Mucosa of stomach (tissue), 1 donor: ENCODE measurements at regions not wholly inside any gene's neighbourhood (a gene's known extent, or its start where the extent isn't known, plus 50 kb on each side); places are given as distances from the start of the nearest gene placed in this dataset.

ENCODE experiments used
- H3K27me3 ChIP-seq: one replicate; pipeline ENCODE4 v1.7.0; 2013; ENCODE audit warnings: mild to moderate bottlenecking, low read length; ENCODE audit not compliant: control insufficient read depth, insufficient read depth
- H3K36me3 ChIP-seq: one replicate; pipeline ENCODE4 v1.7.0; 2013; ENCODE audit warnings: low read length; ENCODE audit not compliant: control insufficient read depth, insufficient read depth
- H3K4me1 ChIP-seq: one replicate; pipeline ENCODE4 v1.7.0; 2013; ENCODE audit warnings: mild to moderate bottlenecking, low read length; ENCODE audit not compliant: control insufficient read depth, insufficient read depth
- H3K4me3 ChIP-seq: one replicate; pipeline ENCODE4 v1.7.0; 2013; ENCODE audit warnings: low read length
- H3K9ac ChIP-seq: one replicate; pipeline ENCODE4 v1.7.0; 2013; ENCODE audit warnings: mild to moderate bottlenecking, low read length, moderate library complexity
- H3K9me3 ChIP-seq: one replicate; pipeline ENCODE4 v1.7.0; 2013; ENCODE audit warnings: mild to moderate bottlenecking, low read length, moderate library complexity; ENCODE audit not compliant: control insufficient read depth
- donor health status: Pancreatic carcinoma.

DNA sequence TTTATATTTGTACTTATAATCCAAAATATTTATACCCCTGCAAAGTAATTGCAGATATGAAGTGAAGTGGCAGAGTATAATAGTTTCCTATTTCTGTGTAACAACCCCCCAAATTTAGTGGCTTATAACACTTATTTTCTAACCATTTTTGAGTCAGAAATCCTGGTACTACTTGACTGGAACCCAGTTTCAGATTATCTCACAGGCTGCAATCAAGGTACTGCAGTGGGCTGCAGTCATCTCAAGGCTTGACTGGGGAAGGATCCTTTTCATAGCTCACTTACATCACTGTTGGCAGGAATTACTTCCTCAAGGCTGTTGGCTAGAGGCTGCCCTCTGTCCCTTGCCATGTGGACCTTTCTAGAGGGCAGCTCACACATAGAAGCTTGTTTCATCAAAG is 558.2 kb upstream of the PKDCC start:
- no peak overlapping the region for H3K9ac ChIP-seq
- H3K4me1 ChIP-seq, result no peaks in the 10 kb centered on the region
- no peaks in the 10 kb centered on the region for H3K36me3 ChIP-seq
- H3K4me3 ChIP-seq, result no peak overlapping the region
- H3K9me3 ChIP-seq, result no peaks in the 10 kb centered on the region
- H3K27me3 ChIP-seq, result no peaks in the 10 kb centered on the region

DNA sequence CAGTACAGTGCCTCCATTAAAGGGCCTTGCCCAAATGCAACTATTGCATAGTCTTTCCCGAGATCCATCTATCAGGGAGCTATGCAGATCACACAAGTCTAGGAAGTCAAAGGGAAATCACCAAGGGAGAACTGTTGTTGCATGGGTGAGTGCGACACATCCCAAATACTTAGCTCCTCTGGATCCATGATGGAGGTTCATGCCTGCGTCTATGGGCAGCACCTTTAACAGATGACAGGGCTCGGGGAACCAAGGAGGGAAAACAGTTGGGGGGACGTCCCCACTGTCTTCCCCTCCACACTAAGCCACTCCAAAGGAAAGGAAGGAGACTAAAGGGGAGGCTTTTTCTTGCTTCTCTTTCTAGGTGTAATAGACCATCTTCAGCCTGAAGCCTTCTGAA is 552.8 kb upstream of the PKDCC start:
- Histone ChIP-seq H3K36me3 (no peaks in the 10 kb centered on the region), H3K9me3 (peaks cover 18% of the 10 kb centered on the region), H3K27me3 (no peaks in the 10 kb centered on the region), H3K9ac (no peak overlapping the region), H3K4me1 (no peaks in the 10 kb centered on the region), H3K4me3 (no peak overlapping the region)

DNA sequence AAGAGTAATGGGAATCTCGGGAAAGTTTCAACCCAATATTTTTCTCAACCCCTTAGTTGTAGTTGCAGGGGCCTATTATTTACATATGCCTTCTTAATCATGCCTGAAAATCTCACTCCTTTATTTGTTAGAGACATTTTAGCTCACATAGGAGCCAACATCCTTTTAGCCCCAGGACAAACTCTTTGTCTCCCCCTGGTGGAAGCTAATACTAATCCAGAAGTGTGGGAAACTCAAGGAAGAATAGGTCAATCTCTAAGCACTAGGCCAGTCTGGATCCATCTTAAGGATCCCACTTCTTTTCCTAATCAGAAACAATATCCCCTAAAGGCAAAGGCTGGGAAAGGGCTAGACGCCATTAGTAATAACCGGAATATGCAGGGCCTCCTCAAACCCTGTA is 550.9 kb upstream of the PKDCC start:
- Histone ChIP-seq H3K4me1 (no peaks in the 10 kb centered on the region), H3K4me3 (no peak overlapping the region), H3K9me3 (peaks cover 18% of the 10 kb centered on the region), H3K9ac (no peak overlapping the region), H3K36me3 (no peaks in the 10 kb centered on the region), H3K27me3 (no peaks in the 10 kb centered on the region)

DNA sequence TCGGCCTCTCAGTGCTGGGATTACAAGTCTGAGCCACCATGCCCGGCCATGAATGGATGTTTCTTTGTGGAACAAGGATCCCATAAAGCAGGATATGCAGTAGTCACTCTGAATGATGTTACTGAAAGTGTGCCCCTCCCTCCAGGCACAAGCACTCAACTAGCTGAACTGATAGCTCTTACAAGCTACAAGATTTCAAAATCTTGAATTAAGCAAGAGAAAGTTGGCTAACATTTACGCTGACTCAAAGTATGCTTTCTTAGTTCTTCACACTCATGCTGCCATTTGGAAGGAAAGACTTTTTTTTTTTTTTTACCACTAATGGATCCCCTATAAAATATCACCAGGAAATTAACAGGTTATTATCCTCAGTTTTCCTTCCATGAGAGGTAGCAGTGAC is 549.0 kb upstream of the PKDCC start:
- Histone ChIP-seq H3K36me3 (no peaks in the 10 kb centered on the region), H3K4me3 (no peak overlapping the region), H3K9me3 (peaks cover 18% of the 10 kb centered on the region), H3K9ac (no peak overlapping the region), H3K27me3 (no peaks in the 10 kb centered on the region), H3K4me1 (no peaks in the 10 kb centered on the region)

DNA sequence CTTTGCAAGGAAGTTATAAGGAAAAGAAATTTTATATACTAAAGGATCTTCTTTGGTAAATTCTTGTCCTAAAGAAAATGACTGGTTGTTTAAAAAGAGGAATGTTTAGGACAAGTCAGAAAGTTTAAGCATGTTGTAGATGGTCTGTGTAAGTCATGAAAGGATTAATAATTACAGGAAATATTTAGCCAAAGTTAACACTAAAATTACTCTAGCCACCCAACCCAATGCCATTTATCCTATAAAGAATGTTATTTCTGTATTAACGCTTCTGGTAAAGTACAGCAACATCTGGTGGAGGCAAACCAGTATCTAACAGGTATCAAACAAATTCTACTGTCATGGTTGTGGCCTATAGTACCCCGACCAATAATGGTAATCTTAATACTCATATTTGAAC is 546.9 kb upstream of the PKDCC start:
- no peaks in the 10 kb centered on the region for H3K4me1 ChIP-seq
- peaks cover 10% of the 10 kb centered on the region for H3K9me3 ChIP-seq
- no peaks in the 10 kb centered on the region for H3K36me3 ChIP-seq
- no peaks in the 10 kb centered on the region for H3K27me3 ChIP-seq
- H3K9ac ChIP-seq, result no peak overlapping the region
- H3K4me3 ChIP-seq, result no peak overlapping the region

DNA sequence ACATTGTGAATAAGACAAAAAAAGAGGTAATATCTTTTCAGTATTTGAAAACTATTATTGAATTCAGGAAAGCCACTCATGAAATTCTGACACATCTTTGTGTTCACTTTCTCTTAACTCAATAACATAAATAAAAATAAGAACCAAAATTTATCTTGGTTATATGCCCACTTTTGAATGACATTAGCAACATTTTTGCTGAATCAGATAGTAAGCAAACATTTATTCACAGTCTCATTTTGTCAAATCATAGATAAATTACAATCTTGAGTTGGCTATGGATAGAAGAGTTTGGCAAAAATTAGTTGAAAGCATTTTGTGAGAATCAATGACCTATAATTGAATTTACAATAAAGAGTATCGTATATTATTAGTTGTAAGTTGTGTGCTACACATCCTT is 545.1 kb upstream of the PKDCC start:
- H3K9me3 ChIP-seq, result no peaks in the 10 kb centered on the region
- H3K27me3 ChIP-seq, result no peaks in the 10 kb centered on the region
- H3K9ac ChIP-seq, result no peak overlapping the region
- H3K36me3 ChIP-seq, result no peaks in the 10 kb centered on the region
- no peaks in the 10 kb centered on the region for H3K4me1 ChIP-seq
- no peak overlapping the region for H3K4me3 ChIP-seq

DNA sequence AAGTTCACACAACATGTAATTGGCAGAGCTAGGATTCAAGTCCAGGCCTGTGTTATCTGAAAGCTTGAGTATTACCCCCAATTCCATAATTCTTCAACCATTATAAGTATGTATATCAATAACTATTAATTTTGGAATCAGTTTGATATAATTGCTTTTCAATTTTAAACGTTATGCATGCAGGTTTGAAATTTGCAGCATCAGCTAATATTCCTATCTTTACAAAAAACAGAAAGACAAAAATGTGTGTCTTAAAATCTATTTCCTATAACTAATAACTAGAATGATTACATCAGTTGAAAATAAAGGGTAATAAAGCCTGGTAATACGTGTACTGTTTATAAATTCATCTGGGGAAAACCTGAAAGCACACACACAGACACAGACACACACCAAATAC is 543.3 kb upstream of the PKDCC start:
- Histone ChIP-seq H3K9ac (no peak overlapping the region), H3K9me3 (no peaks in the 10 kb centered on the region), H3K36me3 (no peaks in the 10 kb centered on the region), H3K4me1 (no peaks in the 10 kb centered on the region), H3K4me3 (no peak overlapping the region), H3K27me3 (no peaks in the 10 kb centered on the region)

DNA sequence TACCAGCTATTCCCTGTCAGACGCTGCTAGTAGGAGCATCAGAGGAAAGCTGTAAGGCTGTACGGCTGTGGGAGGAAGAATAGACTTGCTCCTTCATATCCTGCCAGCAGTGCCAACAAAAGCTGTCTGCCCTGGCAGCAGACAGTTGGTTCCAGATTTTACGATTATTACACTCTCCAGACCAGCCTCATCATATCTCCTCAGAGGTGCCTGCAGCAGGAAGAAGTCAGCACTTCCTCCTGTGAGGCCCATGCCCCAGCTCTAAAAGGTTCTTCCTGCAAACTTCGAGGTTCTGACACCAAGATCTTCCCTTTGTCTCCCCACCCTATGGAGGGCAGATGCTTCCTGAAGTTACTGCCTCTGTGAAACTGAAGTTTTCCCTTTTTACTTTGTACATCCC is 537.7 kb upstream of the PKDCC start:
- H3K4me3 ChIP-seq, result no peak overlapping the region
- no peaks in the 10 kb centered on the region for H3K9me3 ChIP-seq
- H3K4me1 ChIP-seq, result no peaks in the 10 kb centered on the region
- no peaks in the 10 kb centered on the region for H3K36me3 ChIP-seq
- H3K27me3 ChIP-seq, result no peaks in the 10 kb centered on the region
- H3K9ac ChIP-seq, result no peak overlapping the region

DNA sequence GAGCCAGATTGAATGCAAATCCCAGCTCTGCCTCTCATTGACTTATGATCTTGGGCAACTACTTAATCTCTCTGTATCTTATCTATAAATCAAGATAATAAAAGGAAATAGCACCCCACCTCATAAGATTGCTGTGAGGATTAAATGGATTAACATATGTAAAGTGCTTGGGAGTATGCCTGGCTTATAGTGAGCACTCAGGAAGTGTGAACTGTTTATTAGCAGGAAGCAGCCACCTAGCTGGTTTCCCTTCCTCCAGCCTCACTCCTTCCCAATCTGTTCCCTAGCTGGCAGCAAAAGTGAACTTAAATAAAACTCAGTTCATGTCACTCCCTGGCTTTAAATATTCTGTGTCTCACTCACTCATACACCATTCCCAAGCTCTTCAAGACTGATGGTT is 526.6 kb upstream of the PKDCC start:
- no peaks in the 10 kb centered on the region for H3K4me1 ChIP-seq
- no peaks in the 10 kb centered on the region for H3K36me3 ChIP-seq
- no peak overlapping the region for H3K4me3 ChIP-seq
- H3K27me3 ChIP-seq, result no peaks in the 10 kb centered on the region
- no peaks in the 10 kb centered on the region for H3K9me3 ChIP-seq
- no peak overlapping the region for H3K9ac ChIP-seq

DNA sequence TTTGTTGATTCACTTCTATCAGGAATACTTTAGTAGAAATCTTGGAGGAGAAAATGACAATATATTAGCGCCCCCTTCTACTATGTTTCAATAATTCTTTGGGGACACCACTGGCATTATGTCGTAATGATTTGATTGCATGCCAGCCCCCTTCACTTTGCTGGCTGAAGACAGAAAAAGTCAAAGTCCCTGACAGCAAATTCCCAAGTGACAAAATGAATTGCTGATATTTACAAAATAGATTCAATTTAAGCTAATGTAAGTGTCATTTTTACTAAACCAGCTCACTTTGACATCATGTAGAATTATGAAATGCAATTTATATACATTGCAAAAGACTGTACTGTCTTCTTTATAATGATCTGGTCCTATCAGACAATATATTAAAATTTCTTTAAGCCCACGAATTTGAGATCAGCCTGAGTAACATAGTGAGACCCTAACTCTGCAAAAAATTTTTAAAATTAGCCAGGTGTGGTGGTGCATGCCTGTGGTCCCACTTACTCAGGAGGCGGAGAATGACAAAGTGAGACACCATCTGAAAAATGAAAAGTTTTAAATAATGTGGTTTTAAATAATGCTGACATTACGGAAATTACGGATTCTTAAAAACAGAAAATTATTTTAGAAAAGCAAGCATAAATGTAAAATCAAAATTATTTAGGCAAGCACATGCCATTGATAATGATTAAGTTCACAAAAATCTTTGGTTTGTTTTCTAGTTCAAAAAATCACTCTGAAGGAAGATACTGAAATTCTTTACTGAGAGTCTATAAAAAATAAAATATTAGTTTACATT is 520.1 kb upstream of the PKDCC start:
- no peak overlapping the region for H3K4me3 ChIP-seq

DNA sequence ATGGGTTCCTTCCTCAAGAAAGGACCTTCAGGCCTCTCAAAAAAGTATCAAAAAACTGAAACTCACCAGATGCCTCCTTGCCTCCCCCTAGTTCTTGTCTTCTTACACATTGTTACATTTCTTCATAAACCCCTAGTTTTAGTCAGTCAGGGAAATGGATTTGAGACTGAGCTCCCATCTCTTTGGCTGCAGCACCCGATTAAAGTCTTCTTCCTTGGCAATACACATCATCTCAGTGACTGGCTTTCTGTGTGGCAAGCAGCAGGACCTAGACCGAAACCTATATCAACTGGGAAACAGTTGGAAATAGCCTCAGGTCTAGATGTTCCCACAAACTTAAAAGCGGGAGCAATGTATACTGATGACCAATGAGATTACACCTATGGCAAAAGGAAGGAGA is 512.2 kb upstream of the PKDCC start:
- Histone ChIP-seq H3K4me3 (no peak overlapping the region), H3K27me3 (no peaks in the 10 kb centered on the region), H3K4me1 (no peaks in the 10 kb centered on the region), H3K9me3 (no peaks in the 10 kb centered on the region), H3K36me3 (no peaks in the 10 kb centered on the region), H3K9ac (no peak overlapping the region)

More for the DNA sequence above, 520.1 kb upstream of the PKDCC start:
- H3K9ac ChIP-seq, result no peak overlapping the region
- no peaks in the 10 kb centered on the region for H3K9me3 ChIP-seq
- H3K4me1 ChIP-seq, result no peaks in the 10 kb centered on the region
- no peaks in the 10 kb centered on the region for H3K27me3 ChIP-seq
- no peaks in the 10 kb centered on the region for H3K36me3 ChIP-seq

DNA sequence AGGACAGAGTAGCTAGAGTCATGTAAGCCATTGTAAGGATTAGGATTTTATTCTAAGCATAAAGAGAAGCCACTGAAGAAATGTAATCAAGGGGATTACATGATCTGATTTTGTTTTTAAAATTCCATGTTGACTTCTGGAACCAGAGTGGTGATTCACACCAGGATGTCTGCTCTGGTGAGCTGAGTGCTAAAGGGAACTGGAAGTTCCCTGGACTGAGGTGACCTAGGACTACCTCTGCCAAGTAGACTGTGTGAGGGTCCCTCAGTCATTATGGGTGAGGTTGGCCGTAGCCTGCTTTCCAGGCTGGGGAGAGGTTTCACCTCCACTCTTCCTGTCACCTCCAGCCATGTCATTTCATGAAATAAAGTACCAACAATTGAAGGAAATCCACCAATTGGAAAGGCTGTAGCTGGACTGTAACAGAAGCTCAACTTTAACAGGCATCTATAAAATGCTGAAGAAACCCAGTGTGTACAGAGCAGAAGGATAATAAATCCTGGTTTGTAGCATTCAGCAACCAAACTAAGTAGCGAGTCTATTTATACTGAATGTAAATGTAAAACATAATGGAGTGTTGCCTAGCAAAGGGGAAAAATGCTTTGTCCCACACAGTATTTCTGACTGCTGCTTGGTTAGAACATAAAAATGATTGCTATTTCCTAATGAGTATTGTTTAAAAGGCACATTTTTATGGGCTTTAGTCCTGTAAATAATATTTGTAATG is 507.4 kb upstream of the PKDCC start:
- H3K27me3 ChIP-seq, result no peaks in the 10 kb centered on the region
- no peaks in the 10 kb centered on the region for H3K9me3 ChIP-seq
- H3K4me3 ChIP-seq, result no peak overlapping the region
- no peaks in the 10 kb centered on the region for H3K4me1 ChIP-seq
- H3K9ac ChIP-seq, result no peak overlapping the region
- H3K36me3 ChIP-seq, result no peaks in the 10 kb centered on the region
